Activated CD8-positive, alpha-beta memory T cell treated with anti-CD3 and anti-CD28 coated beads, Interleukin-2, amount 50 U/mL, for 4 hours (primary cell): ENCODE measurements at regions not wholly inside any gene's neighbourhood (a gene's known extent, or its start where the extent isn't known, plus 50 kb on each side); places are given as distances from the start of the nearest gene placed in this dataset.

Experiments used
- DNase-seq: peaks from one replicate; pipeline ENCODE4 v3.0.0-alpha.2; 2020

DNA sequence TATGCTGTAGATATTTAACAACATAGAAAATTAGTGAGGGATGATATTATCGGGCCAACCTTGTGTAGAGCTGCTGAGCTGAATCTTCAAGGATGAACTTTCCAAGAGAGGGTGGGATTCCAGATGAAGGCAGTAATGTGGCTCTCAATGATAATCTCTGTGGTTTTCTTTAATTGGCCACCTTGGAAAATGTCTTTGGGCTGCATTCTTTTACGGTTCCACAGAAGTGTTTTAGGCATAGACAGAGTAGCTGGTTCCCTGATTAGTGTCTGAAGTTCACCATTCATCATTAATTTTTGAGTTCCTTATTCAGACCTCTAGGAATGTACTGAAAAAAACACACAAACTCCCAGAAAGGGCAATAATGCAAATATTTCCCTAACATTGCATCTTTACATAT, 1566.9 kb upstream of the PIK3C3 start:
- no peak for DNase-seq

DNA sequence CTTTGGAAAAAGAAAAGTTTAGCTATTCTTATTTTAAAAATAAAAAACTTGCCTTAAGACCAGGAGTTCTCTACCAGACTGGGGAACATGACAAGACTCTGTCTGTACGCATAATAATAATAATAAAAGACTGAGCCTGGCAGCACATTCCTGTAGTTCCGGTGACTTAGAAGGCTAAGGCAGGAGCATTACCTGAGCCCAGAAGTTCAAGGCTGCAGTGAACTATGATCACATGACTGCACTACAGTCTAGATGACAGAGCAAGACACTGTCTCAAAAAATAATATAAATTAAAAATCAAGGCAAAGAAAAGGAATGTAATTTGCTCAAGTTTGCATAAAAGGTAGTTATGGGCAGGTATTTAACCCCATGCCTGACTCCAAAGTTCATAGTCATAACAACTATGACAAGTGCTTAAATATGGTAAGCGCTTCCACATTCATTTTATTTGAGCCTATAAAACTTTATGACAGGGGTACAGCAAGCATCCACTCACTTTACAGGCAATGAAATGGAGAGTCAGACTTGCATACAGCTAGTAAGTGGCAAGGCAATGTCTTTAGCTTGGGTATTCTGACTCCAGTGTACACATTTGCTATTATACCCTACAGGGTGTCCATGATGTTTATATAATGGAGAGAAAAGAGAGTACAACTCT, 1567.8 kb upstream of the PIK3C3 start:
- no peak for DNase-seq

DNA sequence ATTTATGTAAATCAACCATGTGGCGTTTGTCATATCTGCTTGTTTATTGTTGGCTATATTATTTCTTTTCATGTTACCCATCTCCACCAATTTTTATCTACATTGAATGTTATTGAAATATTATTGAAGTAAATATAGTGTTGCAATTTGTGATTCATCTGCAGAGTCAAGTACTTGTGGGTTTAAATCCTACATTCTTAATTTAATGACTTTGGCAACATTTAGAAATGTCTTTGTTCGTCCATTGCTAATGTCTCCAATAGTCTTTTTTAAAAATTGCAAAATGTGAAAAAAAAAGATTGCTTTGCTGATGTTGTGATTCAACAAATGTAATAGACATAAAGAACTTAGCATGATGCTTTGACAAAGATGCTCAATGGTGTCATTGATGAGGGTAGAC, 1572.8 kb upstream of the PIK3C3 start:
- DNase-seq, result no peak

DNA sequence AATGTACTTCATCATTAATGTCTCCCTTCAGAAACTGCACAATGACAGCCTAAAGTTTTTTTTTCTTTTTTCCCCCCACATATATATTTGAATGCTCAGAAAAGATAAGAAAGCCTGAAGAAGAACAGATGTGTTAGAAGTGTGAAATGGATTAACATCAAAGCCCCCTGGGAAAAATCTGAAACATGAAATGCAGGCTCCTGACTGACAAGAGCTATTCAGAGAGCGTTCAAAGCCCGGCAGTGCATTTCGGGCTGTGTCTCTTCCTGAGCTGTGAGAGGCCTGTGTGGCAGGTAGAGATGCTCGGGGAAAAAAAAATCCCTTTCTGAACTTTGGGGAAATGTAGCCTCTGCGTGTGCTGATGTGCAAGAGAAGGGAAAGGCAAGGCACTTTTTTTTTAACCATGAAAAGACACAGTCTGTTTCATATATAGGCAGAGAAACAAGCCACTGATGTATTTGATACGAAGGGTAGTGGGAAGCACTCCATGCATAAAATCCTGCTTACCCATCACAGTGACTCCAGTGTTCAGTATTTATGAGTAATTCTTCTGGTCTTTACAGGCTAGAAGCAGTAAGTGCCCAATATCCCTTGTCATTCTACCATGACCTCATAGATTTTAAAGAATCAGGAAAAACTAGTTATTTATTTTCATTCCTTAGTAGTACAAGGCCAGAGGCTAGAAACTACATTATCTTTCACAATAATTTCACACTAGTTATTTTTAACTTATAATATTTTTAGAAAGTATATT, 1574.2 kb upstream of the PIK3C3 start:
- no peak for DNase-seq

DNA sequence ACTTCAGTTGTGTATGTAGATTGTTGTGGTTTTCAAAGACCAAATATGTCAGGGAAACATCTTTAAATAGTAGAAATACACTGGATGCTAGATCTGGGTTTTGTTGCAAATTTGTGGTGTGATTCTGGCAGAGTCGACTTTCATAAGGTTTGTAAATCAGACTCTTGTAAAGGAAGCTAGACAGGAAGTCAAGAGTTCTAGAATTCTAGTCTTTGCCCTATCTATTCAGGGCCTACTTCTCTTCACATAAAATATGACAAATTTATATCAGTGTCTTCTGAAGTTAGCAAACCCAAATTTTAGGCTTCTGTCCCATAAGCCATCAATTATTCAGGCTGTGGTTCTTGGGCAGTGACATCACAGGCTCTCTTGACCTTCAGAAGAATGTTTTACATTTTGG, 1579.2 kb upstream of the PIK3C3 start:
- DNase-seq, result no peak

DNA sequence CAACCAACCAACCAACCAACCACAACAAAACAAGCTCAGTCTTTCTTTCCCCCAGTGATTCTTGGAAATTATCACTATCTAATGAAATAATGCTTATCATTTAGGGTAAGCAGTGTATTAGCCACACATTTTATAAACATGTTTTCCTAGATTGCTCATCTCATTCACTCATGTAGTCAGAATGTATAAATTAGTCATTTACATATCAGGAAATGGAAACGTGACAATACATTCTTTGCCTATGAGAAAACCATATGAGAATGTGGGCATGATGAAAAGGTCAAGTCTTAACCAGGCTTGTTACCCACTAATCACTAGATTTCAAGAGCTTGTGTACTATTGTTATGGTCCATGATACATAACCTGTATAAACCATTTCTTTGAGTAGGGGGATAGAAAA, 1583.4 kb upstream of the PIK3C3 start:
- no peak for DNase-seq

DNA sequence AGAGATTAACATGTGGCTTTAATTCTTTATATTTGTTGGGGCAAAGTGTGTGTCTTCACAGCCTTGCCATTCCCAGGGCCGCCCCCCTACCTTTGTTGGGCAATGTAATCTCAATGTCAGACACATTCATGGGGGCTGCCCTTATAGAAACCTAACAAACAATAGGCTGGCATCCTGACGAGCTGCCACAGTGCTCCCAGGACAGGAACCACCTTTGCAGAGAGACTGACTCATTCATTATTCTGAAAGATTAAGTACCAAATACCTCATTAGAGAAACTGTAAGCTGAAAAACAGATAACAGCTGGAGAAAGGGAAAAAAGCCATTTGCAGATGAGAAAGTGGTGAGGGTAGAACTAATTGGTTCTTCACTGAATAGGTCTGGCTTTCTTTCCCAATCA, 1587.5 kb upstream of the PIK3C3 start:
- no peak for DNase-seq

DNA sequence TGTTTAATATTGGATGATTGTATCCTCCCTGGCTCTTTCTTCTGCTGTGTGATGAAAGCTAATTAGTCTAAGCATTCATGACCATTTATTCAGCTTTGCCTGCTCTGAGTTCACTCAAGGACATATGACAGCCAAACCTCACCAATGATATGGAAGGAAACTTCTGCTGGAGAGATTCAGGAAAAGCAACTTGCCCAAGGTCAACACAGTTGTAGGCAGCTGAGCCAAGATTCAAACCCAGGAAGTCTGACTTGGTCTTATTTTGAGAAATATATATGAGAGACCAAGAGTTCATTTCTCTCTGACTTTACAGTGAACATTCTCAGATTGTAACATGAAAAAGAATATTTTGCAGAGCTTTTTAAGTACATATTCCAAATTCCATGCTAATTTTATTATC, 1588.5 kb upstream of the PIK3C3 start:
- DNase-seq, result no peak

DNA sequence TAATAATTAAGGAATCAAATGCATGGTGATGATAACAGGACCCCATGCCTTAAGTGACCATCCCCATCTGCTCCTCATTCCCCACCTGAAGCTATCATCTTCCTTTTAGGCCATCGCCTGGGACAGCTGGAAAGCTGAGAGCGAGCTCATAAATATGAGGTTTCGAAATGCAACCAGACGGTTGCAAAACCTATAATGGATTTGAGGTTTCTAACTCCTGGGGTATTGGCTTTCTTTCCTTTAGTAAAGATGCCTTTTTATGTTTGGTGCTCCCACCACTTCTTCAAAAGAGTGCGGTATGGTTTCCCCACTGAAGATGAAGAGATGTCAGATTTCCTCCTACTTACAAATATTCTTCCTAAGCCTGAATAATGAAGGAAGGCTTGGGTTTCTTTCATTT, 1589.5 kb upstream of the PIK3C3 start:
- no peak for DNase-seq

DNA sequence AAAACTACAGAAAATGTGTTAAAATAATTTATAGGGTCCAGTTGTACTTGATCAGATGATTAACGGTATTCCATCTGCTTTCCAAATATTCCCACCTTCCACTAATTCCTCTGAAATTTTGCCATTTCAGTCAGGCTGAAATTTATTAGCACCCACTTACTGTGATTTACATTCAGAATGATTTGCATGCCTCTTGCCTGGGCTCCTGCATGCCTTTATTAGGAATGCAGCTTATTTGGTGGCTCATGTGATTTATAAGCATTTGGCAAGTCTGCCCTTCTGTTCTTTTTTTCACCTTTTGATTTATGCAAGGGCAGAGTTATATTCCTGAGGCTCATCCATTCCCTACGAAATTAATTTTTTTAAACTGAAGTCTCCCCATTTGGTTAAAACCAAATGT, 1594.5 kb upstream of the PIK3C3 start:
- DNase-seq, result no peak

DNA sequence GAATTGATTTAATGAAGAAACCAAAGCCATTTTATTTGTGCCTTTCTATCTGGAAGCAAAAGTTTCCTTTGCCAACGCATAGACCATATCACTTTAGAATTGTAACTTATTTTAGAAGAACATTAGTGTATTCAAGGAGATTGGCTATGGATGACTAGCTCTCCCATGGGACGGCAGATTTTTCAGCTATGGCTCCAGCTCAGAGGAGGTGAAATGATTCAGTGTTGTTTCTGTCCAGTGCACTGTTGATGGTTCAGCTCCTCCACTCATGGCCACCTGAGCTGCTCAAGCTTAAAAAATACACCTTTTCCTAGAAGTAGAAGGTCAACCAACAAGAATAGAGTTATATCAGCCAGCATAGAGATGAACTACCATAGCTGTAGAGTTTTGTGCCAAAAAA, 1597.5 kb upstream of the PIK3C3 start:
- DNase-seq, result no peak

DNA sequence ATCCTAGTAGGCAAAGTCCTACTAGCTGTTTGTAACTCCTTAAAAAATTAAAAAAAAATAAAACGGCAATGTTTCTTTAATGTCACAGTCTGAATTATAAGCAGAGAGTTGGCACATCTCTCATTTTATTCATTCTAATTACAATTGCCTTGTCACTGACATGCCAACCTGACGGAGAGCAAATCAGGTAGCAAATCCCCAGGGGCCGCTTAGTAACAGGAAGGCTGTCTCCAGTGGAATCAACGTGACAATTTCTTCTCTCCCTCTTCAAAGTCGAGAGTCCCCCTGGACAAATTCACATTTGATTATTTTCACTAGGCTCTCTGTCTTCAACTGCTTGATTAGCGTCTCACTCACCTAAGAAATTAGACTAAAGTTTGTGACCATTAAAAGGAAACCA, 1598.9 kb upstream of the PIK3C3 start:
- DNase-seq, result no peak

DNA sequence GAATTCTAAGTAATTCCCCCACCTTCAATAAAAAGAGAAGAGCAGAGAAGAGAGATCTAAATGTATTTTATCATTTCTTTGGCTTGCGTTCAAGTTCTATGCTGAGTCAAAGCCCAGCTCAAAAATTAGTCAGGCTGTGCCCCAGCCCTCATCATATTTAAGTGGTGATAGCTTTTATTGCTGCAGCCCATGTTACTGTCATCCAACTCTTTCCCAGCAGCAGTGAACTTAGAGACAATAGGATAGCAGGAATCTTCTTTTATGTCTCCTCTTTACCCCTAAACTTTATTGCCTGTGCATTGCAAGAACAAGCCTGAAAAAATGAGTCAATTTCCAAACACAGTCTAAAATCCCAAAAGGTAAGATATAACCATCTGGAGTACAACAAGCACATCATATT, 1599.3 kb upstream of the PIK3C3 start:
- DNase-seq, result no peak

DNA sequence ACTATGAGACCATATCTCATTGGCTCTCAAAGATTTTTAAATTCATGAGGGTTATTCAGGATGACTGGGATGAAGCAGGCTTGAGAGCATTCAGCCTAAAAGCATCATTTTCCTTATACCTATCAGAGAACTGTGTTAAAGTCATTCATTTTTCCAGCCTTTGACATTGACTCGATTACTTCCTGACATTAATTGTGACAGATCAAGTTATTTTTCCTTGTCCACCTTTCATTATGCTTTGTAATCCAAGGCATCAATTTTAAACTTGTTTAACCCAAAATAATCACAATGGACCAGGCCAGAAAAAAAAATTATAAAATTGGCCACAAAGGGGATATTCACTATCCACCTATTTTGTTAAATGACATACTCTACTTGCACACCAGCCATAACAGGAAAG, 1606.8 kb upstream of the PIK3C3 start:
- DNase-seq, result no peak

DNA sequence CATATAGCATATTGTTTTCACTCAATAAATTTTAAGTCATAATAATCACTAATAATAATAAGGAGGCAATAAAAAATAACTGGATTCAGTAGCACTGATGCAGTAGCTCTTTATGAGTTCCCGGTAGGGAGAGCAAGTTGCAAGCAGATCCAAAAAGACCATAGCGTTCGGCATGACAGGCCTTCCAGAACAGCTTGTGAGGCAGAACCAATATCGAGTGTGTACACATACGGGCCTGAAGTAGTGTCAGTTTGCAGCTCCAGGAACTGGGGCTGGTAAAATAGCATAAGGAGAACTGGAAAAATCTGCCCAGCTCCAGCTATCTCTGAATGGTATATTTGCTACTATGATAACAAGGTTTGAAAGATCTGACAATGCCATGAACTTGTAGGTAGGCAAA, 1607.8 kb upstream of the PIK3C3 start:
- DNase-seq, result no peak

DNA sequence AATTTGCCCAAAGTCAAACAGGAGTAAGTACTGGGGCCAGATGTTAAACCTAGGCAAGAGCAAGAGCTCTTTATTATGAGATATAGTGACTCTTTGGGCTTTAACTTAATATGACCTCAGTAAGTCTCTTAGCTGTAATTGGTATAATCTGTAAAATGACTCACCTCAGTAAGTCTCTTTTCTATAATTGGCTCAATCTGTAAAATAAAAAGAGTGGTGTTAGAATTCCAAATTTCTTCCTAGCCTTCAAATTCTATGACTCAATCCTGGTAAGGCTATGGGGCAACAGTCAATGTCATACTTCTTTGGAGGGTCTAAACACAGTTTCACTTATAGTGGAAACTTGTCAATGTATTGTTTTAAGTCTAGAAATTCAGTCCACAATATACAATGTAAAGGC, 1608.9 kb upstream of the PIK3C3 start:
- no peak for DNase-seq

DNA sequence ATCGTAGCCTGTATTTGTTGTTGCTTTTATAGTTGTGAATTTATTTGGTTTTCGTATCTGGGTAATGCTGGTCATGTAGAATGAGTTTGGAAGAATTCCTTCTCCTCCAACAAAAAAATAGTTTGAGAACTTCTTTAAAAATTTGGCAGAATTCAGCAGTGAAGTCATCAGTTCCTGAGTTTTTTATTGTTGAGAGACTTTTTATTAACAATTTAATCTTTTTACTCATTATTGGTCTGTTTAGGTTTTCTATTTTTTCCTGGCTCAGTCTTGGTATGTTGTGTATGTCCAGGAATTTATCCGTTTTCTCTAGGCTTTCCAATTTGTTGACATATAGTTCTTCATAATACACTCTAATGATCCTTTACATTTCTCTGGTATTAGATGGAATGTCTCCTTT, 1613.3 kb upstream of the PIK3C3 start:
- DNase-seq, result no peak

DNA sequence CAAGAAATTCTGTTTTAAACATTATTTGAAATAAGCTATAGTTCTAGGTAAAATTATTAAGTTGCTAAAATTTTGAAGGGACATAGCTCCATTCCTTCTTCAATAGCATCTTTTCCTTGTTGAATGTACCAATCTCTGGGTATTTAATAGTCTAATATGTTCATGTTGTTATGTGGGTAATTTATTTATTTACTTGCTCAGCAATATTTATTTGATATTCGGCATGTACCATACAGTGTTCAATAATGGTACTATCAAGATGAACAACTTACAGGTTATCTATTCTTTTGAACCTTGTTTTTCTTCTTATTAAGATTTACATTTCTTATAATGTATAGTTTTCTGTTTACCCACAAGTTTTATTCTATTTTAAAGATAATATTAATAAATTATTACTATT, 1616.8 kb upstream of the PIK3C3 start:
- DNase-seq, result no peak

DNA sequence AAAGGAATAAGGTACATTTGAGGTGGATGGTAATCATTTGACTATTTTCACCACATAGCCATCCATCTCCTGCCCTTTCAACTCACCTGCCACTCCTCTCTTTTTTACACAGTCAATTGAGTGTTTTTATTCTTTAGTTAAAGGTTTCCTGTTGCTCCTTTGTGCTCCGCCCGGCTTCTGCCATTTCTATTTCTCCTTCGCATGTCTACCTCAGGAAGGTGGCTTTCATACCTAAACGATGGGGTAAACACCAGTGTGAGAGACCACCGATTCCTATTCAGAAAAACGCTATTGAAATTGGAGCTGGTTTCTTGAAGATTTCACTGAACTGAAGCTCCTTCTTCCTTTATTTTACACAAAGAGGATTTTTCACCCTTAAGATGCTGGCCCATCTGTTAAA, 1628.0 kb upstream of the PIK3C3 start:
- no peak for DNase-seq

DNA sequence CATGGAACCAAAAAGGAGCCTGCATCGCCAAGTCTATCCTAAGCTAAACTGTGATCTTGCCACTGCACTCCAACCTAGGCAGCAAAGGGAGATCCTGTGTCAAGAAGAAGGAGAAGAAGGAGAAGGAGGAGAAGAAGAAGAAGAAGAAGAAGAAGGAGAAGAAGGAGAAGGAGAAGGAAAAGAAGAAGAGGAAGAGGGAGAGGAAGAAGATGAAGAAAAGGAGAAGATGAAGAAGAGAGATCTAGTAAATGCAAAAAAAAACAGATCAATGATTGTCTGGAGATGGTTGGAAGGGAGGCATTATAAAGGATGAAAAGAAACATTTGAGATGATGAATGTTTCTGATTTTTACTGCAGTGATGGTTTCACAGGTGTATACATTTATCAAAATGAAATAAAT, 1629.0 kb upstream of the PIK3C3 start:
- no peak for DNase-seq

DNA sequence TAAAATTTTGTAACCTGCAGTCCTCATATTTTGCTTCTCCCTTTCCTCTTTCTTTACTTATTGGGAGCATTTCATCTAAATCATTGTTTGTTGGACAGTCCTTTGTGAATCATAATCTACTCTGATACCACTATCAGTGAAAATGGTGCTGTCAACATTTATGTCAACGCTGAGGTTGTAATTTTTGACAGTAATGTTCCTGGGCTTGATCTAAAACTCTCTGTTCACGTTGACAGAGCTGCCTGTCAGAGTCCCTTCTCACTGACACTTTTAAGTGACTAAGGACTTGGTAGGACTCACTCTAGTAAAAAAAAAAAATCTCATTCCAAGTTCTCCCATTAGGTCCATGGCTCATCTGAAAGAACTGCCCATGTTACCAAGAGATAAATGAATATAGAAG, 1640.8 kb upstream of the PIK3C3 start:
- no peak for DNase-seq

DNA sequence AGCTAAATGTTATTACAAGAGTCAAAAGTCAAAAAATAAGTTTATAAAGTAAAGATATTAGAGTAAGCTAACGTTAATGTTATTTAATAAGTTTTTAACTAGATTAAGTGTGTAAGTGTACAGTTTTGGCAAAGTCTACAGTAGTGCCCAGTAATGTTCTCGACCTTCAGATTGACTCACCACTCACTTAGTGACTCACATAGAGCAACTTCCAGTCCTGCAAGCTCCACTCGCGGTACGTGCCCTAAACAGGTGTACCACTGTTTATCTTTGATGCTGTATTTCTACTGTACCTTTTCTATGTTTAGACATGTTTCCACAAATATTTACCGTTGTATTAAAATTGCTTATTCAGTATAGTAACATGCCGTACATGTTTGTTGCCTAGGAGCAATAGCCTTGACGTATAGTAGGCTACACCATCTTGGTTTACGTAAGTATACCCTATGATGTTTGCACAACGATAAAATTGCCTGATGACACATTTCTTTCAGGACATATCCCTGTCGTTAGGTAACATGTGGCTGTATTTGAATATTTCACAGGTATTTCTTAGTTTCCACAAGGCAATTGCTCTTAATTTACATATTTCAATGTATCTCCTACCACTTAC, 1641.9 kb upstream of the PIK3C3 start:
- DNase-seq, result no peak

DNA sequence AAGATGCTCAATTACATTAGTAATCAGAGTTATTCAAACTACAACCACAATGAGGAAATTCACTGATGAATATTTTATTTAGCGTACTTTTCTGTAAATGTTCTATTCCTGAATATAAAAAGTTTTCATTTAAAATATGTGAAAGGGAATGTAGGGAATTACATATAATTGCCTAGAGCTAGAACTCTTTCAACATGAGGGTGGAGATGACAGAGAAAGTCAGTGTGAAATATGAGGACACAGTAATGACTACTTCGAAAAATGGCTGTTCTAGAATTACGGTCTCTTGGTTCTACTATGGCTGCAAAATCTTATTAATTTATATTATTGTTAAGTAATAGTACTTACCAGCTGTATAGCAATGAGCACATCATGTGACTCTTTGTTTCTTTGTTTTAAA, 1647.4 kb upstream of the PIK3C3 start:
- no peak for DNase-seq

DNA sequence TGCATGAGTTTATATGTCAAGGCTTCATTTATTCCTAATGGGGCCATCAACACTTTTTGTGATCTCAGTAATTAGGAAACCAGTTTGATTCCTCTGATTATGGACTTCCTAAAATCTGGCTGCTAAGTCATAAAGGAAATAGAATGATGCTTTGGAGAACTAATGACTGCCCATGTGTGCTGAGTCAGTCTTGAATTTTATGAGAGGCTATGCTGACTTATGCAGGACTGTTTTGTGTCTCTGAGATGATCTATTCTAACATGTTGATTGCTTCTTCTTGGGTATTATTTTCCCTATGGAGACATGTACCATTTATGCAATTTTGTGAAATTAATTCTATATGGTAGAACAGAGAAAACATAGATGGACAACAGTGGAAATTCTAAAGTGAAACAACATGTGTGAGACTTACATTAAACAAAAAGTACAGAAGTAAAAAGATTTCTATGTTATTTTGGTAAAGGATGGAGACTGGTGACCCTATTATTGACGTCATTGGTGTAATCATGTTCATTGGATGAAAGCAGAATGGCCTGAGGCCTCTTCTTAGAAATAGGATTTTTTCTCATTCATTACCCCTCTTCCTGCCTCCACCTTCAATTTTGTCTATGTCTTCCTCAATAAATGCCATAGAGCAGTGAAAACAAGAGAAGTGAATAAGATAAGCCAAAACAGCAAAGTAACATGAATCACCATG, 1658.2 kb upstream of the PIK3C3 start:
- no peak for DNase-seq
